Gastroesophageal sphincter (tissue), 2 donors: ENCODE measurements at regions not wholly inside any gene's neighbourhood (a gene's known extent, or its start where the extent isn't known, plus 50 kb on each side); places are given as distances from the start of the nearest gene placed in this dataset.

ENCODE experiments used
- POLR2A ChIP-seq, 2 donors: fragments of 450-650 bp; IDR thresholded peaks; one replicate each; pipeline ENCODE4 v1.6.1; 2017; ENCODE audit warnings: antibody characterized with exemption in 2 of 2, mild to moderate bottlenecking in 2 of 2, moderate library complexity in 1 of 2
- POLR2AphosphoS5 ChIP-seq: sonication (generic); formaldehyde crosslinking; IDR thresholded peaks from one replicate; pipeline ENCODE4 v1.6.1; 2017; ENCODE audit warnings: antibody characterized with exemption

- TF ChIP-seq POLR2A (IDR thresholded peaks at IDR 0.05), result no peak
- TF ChIP-seq POLR2AphosphoS5, result no peak
Observed at GRCh38 chr7:119561751-119562150, 711.2 kb upstream of the KCND2 start.
